Ovary (tissue), 3 donors: ENCODE measurements at regions not wholly inside any gene's neighbourhood (a gene's known extent, or its start where the extent isn't known, plus 50 kb on each side); places are given as distances from the start of the nearest gene placed in this dataset.

Experiments used
- POLR2A ChIP-seq: fragments of 450-650 bp; IDR thresholded peaks from one replicate; pipeline ENCODE4 v1.6.1; 2017; ENCODE audit warnings: antibody characterized with exemption, mild to moderate bottlenecking, moderate library complexity
- TF ChIP-seq, protein P1 (sequence below), 3 donors: fragments of 450-650 bp in 2 of 3; fragments of 200-600 bp in 1 of 3; IDR thresholded peaks; one replicate each; pipeline versions ENCODE4 v1.5.1 to v1.8.0; 2016 to 2022; ENCODE audit warnings: antibody characterized with exemption in 3 of 3, mild to moderate bottlenecking in 1 of 3
- donor health status: DM: no; HTN: no; CAD: no.

GRCh38 chr3:147256739-147257138 is 149.6 kb downstream of the ZIC4 start:
- TF ChIP-seq POLR2A = no peak
- TF ChIP-seq, protein P1, sequence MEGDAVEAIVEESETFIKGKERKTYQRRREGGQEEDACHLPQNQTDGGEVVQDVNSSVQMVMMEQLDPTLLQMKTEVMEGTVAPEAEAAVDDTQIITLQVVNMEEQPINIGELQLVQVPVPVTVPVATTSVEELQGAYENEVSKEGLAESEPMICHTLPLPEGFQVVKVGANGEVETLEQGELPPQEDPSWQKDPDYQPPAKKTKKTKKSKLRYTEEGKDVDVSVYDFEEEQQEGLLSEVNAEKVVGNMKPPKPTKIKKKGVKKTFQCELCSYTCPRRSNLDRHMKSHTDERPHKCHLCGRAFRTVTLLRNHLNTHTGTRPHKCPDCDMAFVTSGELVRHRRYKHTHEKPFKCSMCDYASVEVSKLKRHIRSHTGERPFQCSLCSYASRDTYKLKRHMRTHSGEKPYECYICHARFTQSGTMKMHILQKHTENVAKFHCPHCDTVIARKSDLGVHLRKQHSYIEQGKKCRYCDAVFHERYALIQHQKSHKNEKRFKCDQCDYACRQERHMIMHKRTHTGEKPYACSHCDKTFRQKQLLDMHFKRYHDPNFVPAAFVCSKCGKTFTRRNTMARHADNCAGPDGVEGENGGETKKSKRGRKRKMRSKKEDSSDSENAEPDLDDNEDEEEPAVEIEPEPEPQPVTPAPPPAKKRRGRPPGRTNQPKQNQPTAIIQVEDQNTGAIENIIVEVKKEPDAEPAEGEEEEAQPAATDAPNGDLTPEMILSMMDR (IDR thresholded peaks at IDR 0.05) = no peak
